Activated naive CD8-positive, alpha-beta T cell treated with anti-CD3 and anti-CD28 coated beads, Interleukin-2, amount 50 U/mL, for 24 hours (primary cell): ENCODE measurements at regions not wholly inside any gene's neighbourhood (a gene's known extent, or its start where the extent isn't known, plus 50 kb on each side); places are given as distances from the start of the nearest gene placed in this dataset.
"Not testable (repeated sequence)": the region's sequence is repeated elsewhere in the genome, so short reads cannot be mapped to it uniquely, and the experiment has no call there.

Experiments
- ATAC-seq: fragments of 150-1000 bp; cut with Tn5 transposase; one replicate; pipeline ENCODE4 v1.10.0; 2021
- DNase-seq: peaks from one replicate; pipeline ENCODE4 v3.0.0; 2021
- H3K27ac Mint-ChIP-seq: one replicate; pipeline ENCODE4 v1.8.0; 2021; ENCODE audit warnings: mild to moderate bottlenecking, mixed read lengths
- H3K27me3 Mint-ChIP-seq: one replicate; pipeline ENCODE4 v1.8.0; 2021; ENCODE audit warnings: mixed read lengths
- H3K36me3 Mint-ChIP-seq: one replicate; pipeline ENCODE4 v1.8.0; 2021; ENCODE audit warnings: low read depth, mixed read lengths
- H3K4me1 Mint-ChIP-seq: one replicate; pipeline ENCODE4 v1.8.0; 2021; ENCODE audit warnings: mixed read lengths
- H3K4me3 Mint-ChIP-seq: one replicate; pipeline ENCODE4 v1.8.0; 2021; ENCODE audit warnings: mild to moderate bottlenecking, moderate library complexity, mixed read lengths
- H3K9me3 Mint-ChIP-seq: one replicate; pipeline ENCODE4 v1.8.0; 2021; ENCODE audit warnings: mixed read lengths

- DNase-seq: no peak
- no peaks in the 10 kb centered on the region for H3K9me3 Mint-ChIP-seq
- peaks cover 41% of the 10 kb centered on the region for H3K4me1 Mint-ChIP-seq
- H3K4me3 Mint-ChIP-seq: no peak overlapping the region
- H3K36me3 Mint-ChIP-seq: no peaks in the 10 kb centered on the region
- no peaks in the 10 kb centered on the region for H3K27me3 Mint-ChIP-seq
- ATAC-seq: no peak
- no peak overlapping the region for H3K27ac Mint-ChIP-seq
Observed at GRCh38 chr15:92805080-92805690, 94.9 kb upstream of the CHD2 start.

- not testable (repeated sequence) for H3K4me3 Mint-ChIP-seq, H3K27me3 Mint-ChIP-seq, H3K36me3 Mint-ChIP-seq, DNase-seq, H3K9me3 Mint-ChIP-seq, ATAC-seq
- peaks cover 48% of the 10 kb centered on the region for H3K4me1 Mint-ChIP-seq
- H3K27ac Mint-ChIP-seq: peak overlapping the region; percentile 31
Observed at GRCh38 chr15:92806171-92806570, 94.0 kb upstream of the CHD2 start.

- Mint-ChIP-seq H3K27ac (no peak overlapping the region), H3K4me1 (peaks cover 52% of the 10 kb centered on the region), H3K27me3 (no peaks in the 10 kb centered on the region), H3K9me3 (no peaks in the 10 kb centered on the region), H3K4me3 (no peak overlapping the region), H3K36me3 (no peaks in the 10 kb centered on the region)
- ATAC-seq (no peak), DNase-seq (no peak)
Observed at GRCh38 chr15:92806763-92807162, 93.4 kb upstream of the CHD2 start.

GRCh38 chr15:92807971-92808571, 92.1 kb upstream of the CHD2 start:
- Mint-ChIP-seq H3K27ac (peak overlapping the region; percentile 99), H3K4me1 (peaks cover 59% of the 10 kb centered on the region), H3K9me3 (no peaks in the 10 kb centered on the region), H3K36me3 (no peaks in the 10 kb centered on the region), H3K27me3 (no peaks in the 10 kb centered on the region), H3K4me3 (peak overlapping the region; percentile 87)
- DNase-seq (no peak), ATAC-seq (no peak)

- ATAC-seq: no peak
- Mint-ChIP-seq H3K27me3 (no peaks in the 10 kb centered on the region), H3K27ac (peak overlapping the region; percentile 99), H3K4me1 (peaks cover 59% of the 10 kb centered on the region), H3K36me3 (no peaks in the 10 kb centered on the region), H3K4me3 (peak overlapping the region; percentile 87), H3K9me3 (no peaks in the 10 kb centered on the region)
- no peak for DNase-seq
Observed at GRCh38 chr15:92808598-92809063, 91.5 kb upstream of the CHD2 start.

GRCh38 chr15:92809064-92809879, 90.9 kb upstream of the CHD2 start:
- H3K27me3 Mint-ChIP-seq: no peaks in the 10 kb centered on the region
- peaks cover 58% of the 10 kb centered on the region for H3K4me1 Mint-ChIP-seq
- no peaks in the 10 kb centered on the region for H3K36me3 Mint-ChIP-seq
- ATAC-seq (peak; percentile 91), DNase-seq (peak; percentile 98)
- peak overlapping the region; percentile 99 for H3K27ac Mint-ChIP-seq
- H3K4me3 Mint-ChIP-seq: peak overlapping the region; percentile 87
- no peaks in the 10 kb centered on the region for H3K9me3 Mint-ChIP-seq

GRCh38 chr15:92809880-92810361, 90.2 kb upstream of the CHD2 start:
- Mint-ChIP-seq H3K4me1 (peaks cover 56% of the 10 kb centered on the region), H3K27me3 (no peaks in the 10 kb centered on the region), H3K9me3 (no peaks in the 10 kb centered on the region), H3K4me3 (peak overlapping the region; percentile 87), H3K36me3 (no peaks in the 10 kb centered on the region), H3K27ac (peak overlapping the region; percentile 99)
- ATAC-seq (no peak), DNase-seq (peak; percentile 41)

GRCh38 chr15:92810418-92811138, 89.5 kb upstream of the CHD2 start:
- Mint-ChIP-seq H3K4me1 (peaks cover 54% of the 10 kb centered on the region), H3K9me3 (no peaks in the 10 kb centered on the region), H3K27ac (peak overlapping the region; percentile 99), H3K36me3 (no peaks in the 10 kb centered on the region), H3K27me3 (no peaks in the 10 kb centered on the region), H3K4me3 (peak overlapping the region; percentile 87)
- peak; percentile 67 for DNase-seq
- ATAC-seq: no peak

GRCh38 chr15:92811148-92811913, 88.8 kb upstream of the CHD2 start:
- Mint-ChIP-seq H3K9me3 (no peaks in the 10 kb centered on the region), H3K27ac (peak overlapping the region; percentile 99), H3K4me1 (peaks cover 53% of the 10 kb centered on the region), H3K4me3 (peak overlapping the region; percentile 87), H3K27me3 (no peaks in the 10 kb centered on the region), H3K36me3 (no peaks in the 10 kb centered on the region)
- DNase-seq (no peak), ATAC-seq (no peak)

GRCh38 chr15:92812271-92812670, 87.9 kb upstream of the CHD2 start:
- H3K27me3 Mint-ChIP-seq: no peaks in the 10 kb centered on the region
- H3K4me3 Mint-ChIP-seq: no peak overlapping the region
- H3K4me1 Mint-ChIP-seq: peaks cover 56% of the 10 kb centered on the region
- no peaks in the 10 kb centered on the region for H3K36me3 Mint-ChIP-seq
- DNase-seq: no peak
- H3K9me3 Mint-ChIP-seq: no peaks in the 10 kb centered on the region
- no peak for ATAC-seq
- peak overlapping the region; percentile 99 for H3K27ac Mint-ChIP-seq

- peaks cover 59% of the 10 kb centered on the region for H3K4me1 Mint-ChIP-seq
- no peaks in the 10 kb centered on the region for H3K36me3 Mint-ChIP-seq
- ATAC-seq: no peak
- peak overlapping the region; percentile 74 for H3K27ac Mint-ChIP-seq
- no peak for DNase-seq
- H3K4me3 Mint-ChIP-seq: peak overlapping the region; percentile 39
- no peaks in the 10 kb centered on the region for H3K9me3 Mint-ChIP-seq
- no peaks in the 10 kb centered on the region for H3K27me3 Mint-ChIP-seq
Observed at GRCh38 chr15:92813485-92813884, 86.6 kb upstream of the CHD2 start.

- Mint-ChIP-seq H3K27me3 (no peaks in the 10 kb centered on the region), H3K27ac (peak overlapping the region; percentile 73), H3K9me3 (no peaks in the 10 kb centered on the region), H3K4me3 (peak overlapping the region; percentile 84), H3K4me1 (peaks cover 70% of the 10 kb centered on the region), H3K36me3 (no peaks in the 10 kb centered on the region)
- DNase-seq (no peak), ATAC-seq (no peak)
Observed at GRCh38 chr15:92817339-92817886, 82.7 kb upstream of the CHD2 start.

GRCh38 chr15:92818651-92819277, 81.4 kb upstream of the CHD2 start:
- Mint-ChIP-seq H3K4me1 (peaks cover 68% of the 10 kb centered on the region), H3K4me3 (peak overlapping the region; percentile 84), H3K27ac (peak overlapping the region; percentile 73), H3K36me3 (no peaks in the 10 kb centered on the region), H3K27me3 (no peaks in the 10 kb centered on the region), H3K9me3 (no peaks in the 10 kb centered on the region)
- DNase-seq: no peak
- no peak for ATAC-seq
